HG02840 (cell line): ENCODE measurements at regions not wholly inside any gene's neighbourhood (a gene's known extent, or its start where the extent isn't known, plus 50 kb on each side); places are given as distances from the start of the nearest gene placed in this dataset.

Experiments used
- ATAC-seq: cut with Tn5 transposase; IDR thresholded peaks from one replicate; pipeline ENCODE4 v1.9.1; 2021; ENCODE audit warnings: mild to moderate bottlenecking, moderate library complexity, moderate number of reproducible peaks; ENCODE audit not compliant: unreplicated experiment, low FRiP score

GRCh38 chr3:43969944-43970343 is 271.7 kb upstream of the TOPAZ1 start:
- no peak for ATAC-seq

- ATAC-seq = no peak
Measured at GRCh38 chr3:43970351-43970750, 271.3 kb upstream of the TOPAZ1 start.

DNA sequence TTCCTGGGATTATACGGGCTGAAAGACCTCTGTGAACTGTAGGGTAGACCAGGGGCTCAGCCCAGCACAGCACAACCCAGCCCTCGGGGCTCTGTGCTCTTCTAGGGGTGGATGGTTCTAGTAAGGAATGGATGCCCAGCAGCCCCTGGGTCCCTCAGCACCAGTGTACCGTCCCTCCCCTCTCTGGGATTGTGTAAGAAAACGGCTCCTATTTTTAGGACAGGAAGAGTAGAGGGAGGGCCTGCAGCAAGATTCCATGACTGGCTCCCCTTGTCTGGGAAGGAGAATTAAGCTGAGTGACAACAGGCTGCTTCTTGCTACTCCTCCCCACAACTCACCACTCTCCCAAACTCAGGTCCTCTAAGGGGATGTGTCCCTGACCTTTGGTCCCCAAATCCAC is 270.8 kb upstream of the TOPAZ1 start:
- ATAC-seq = no peak

DNA sequence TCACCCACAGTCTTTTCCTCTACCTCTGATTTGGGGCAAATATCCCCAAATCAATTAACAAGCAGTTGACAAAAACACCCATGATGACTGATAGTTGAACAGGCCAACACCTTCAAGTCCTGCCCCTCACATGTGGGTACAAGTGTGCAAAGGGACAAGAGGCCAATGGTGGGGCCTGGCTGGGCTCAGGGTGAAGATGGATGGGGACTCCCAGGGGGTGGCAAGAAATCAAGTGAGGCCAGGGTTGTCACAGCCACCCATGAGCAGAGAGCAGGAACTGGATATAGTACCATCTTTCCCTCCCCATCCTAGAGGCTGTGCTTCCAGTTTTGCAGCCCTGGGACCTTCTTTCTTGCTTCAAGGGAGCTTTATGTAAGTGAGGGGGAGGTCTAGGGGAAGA is 270.2 kb upstream of the TOPAZ1 start:
- no peak for ATAC-seq

- ATAC-seq = no peak
Measured at GRCh38 chr3:43978708-43979107, 263.0 kb upstream of the TOPAZ1 start.

DNA sequence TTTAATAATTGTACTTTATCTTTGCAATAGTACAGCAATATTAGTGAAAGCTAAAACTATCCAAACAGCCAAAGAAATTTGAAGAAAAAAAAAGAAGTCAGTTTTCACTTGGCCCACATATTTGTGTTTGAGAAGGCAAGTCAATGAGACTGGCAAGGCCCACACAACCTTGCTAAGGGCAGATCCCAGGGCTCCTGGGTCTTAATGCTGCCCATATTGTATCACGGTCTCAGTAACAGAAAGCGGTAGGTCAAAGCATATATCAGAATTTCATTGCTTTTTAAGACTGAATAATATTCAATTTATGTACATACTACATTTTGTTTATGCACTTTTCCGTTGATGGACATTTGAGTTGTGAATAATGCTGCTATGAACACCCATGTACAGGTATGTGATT is 262.0 kb upstream of the TOPAZ1 start:
- no peak for ATAC-seq

DNA sequence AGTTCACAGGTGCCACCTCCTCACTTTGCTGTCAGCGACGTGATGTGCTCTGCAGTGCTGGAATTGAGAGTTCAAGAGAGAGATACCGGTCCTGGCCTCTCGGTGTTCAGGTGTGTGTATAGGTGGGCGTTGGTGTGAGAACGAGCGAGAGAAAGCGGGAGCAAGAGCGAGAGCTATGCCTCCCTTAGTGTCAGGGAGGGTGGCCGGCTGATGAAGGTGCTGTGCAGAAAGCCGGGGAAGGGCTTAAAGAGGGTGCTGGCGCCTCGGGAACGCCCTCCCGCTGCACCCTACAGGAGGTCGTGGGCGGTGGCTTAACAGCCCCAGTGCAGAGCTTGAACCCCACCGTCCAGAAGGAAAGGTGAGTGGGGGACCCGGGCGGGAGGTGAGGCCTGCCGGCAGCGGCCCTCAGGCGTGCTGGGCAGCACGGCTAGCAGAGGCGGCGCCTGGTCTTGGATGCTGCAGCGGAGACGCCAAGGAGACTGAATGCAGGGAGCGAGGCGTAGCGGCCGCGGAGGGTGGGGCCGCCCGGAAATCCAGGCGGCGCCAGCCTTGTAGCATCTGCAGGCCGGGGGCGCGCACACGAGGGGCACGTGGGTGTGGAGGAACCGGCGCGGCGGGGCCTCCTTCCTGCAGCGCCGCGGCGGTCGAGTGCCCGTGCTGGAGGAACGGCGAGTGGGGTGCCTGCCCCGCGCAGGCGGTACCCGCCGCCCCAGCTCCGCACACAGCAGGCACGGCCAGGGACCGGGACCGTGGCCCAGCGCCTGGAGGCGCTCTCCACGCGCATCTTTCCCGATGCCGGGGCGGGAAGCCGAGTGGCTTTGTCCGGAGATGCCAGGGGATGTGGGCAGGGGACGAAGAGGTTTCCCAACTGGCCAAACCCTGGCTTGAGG is 246.8 kb upstream of the TOPAZ1 start:
- no peak for ATAC-seq

GRCh38 chr3:43995547-43996378 is 245.9 kb upstream of the TOPAZ1 start:
- ATAC-seq = no peak

DNA sequence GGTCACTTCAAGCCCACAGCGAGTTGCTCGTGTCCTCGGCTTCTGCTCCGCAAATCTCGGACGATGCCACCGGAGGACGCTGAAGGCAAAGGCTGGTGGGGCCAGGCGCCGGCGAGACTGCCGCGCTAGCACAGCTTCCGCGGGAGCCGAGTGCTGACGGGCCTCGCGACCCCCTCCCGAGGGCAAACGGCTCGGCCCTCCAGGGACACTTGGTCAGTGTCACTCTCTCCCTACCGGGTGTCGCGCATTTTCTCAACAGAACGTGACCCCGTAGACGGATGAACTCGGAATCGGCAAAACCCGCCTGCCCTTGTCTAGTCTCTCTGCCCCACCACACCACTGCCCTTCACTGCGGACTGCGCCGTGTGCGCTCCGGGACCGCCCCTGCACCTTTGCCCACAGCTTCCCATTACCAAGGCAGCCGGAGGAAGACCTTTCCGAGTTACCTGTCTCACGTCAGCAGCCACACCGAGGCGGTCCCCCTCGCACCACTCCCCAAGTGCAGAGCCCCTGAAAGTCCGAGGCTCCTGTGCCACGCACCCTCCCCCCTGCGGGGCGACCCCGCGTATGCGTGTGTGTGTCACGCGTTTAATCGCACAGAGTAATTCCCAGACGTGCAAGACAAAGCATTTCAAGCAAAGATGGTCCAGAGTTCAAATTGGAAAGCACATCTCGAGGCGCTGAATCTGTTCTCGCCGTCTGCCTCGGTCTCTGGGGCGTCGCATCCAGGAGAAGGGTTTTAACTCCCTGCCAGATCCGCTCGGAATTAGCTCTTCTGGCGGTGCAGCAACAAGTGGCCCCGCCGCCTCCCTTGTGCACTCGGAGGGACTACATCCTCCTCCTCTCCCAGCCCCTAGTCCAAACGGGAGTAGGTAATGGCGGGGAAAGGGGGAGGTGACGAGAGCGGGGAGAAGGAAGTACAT is 245.0 kb upstream of the TOPAZ1 start:
- no peak for ATAC-seq

DNA sequence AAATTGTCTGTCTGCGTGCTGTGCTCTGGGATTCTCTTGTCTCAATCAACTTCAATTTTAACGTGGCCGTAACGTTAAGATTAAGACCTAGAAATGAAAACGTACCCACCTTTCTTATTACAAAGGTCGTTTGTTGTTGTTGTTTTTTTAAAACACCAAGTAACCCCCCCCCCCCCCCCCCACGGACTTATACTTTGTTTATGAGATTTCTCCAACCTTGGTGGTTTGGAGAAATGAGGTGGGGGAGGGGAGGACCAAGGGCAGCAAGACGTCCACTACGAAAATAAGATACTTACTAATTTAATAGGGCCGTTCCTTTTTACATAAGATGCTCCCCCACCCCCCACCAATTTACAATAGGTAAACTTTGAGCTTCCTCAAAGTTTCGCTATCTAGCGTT is 244.4 kb upstream of the TOPAZ1 start:
- ATAC-seq = no peak

GRCh38 chr3:43997788-43998369 is 243.8 kb upstream of the TOPAZ1 start:
- no peak for ATAC-seq

DNA sequence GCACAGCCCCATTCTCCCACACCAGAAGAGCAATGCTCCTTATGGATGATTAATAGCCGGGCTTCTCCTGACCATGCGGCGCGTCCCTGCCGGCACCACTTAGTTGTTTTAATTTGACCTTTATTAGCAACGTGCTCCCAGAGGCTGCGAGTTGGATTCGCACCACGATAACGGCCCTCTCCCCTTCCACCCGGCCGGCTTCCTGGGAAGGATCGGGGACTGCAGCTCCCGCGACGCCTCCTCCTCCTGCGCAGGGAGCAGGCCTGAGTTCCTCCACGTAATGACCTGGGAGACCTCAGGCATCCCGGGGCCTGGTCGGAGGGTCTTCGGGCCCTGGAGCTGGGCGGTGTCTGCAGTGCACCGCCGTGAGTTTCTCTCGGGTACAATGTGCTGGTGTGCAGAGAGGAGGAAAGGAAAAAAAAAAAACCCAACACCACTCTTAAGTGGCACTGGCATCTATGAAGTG is 243.3 kb upstream of the TOPAZ1 start:
- ATAC-seq = no peak

- ATAC-seq = no peak
Measured at GRCh38 chr3:43998836-43999727, 242.6 kb upstream of the TOPAZ1 start.

DNA sequence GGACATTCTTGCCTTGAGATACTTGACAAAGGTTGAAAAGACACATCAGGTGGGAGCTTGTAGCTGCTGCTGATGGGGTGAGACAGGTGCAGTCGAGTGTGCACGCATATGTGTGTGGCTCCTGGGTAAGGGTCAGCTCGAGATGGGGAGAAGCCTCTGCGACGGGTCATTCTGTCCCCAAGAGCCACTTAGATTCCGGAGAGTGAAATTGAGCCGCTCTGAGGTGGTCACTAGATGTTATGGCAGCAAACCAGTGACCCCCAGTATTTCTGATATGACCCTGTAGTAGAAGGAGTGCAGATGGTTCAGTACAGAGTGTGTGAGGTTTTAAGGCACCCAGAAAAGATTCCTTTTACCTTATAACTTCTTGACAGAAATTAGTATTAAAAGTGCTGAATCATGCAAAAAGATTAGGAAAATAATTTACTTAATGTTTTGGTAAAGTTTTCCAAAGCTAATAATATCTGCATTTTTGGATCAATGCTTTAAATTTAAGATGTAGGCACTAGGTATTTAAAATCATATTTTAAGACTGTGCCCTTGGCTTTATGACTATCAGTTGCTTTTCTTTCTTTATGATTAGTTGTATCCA is 241.9 kb upstream of the TOPAZ1 start:
- no peak for ATAC-seq

DNA sequence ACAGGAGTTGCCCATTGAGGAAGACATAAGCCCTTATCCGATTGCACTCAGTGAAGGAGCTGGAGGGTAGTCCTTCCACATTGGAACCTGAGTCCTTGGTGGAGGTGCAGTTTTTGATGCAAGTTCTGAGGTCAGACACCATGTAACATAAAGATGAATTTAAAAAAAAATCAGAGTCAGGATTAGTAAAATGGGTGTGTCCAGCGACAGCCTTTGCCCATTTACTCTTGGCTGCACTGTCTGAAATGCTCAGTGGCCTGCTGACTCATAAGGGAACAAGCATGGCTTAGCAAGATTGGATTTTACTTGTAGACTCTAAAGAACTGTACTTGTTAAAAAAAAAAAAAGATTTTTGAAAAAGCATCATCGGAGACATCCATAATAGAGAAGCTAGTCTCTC is 241.1 kb upstream of the TOPAZ1 start:
- no peak for ATAC-seq

DNA sequence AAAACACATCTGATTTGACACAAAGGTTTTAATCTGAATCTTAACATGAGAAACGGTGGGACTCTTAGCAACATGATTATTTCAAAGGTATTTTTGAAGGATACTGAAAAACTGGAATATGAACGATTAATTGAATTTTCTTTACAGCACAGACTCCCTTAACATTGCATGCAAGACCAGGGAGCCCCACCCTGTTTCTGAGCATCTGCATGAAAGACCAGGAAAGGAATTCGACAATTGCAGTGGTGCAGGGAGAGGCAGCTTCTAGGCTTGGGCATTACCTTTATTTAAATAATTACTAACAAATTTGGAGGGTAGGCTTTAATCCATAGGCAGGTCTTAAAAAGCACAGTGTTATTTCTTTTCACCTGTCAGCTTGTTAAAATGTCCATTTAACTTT is 240.6 kb upstream of the TOPAZ1 start:
- ATAC-seq = no peak

DNA sequence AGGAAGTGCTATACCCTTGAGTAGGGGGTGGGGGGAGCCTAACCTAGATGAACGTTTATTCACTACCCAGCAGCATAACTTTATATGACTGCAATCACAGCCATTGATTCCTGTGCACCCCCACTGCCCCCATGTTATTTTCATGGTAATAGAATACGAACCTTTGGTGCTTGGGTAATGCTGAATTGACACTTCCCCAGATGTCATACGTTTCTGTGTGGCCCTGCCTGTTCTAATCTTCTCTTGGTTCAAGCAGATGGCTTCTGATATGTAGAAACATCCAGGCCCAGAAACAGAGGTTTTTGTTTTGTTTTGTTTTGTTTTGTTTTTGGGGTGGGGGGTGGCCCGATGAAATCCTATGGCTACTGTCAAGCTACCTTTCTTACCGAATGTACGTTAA is 237.9 kb upstream of the TOPAZ1 start:
- ATAC-seq = no peak

DNA sequence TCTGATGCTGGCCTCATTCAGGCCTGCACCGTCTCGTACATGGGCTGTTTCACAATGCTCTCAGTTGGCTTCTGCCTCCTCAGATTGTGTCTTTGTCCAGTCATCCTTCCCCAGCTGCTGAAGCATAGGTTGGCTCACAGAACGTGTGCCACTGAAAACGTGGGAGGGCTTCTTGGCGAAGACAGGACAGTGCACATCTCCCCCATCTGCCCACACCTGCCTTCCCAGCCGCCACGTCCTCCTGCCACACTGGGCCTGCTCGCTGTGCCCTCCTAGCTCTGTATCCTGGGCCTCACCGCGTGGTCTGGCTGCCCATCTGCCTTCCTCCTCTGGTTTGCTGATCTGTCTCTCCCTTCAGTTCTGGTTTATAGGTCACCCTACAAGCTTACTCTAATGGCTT is 230.0 kb upstream of the TOPAZ1 start:
- ATAC-seq = no peak
